ENCODE measurements at regions not wholly inside any gene's neighbourhood (a gene's known extent, or its start where the extent isn't known, plus 50 kb on each side); places are given as distances from the start of the nearest gene placed in this dataset.

GRCh38 chr20:59103573-59103972 lies 60.0 kb upstream of the ZNF831 start (continued):
- no peak for TF ChIP-seq EZH2 (IDR thresholded peaks at IDR 0.05; ENCODE audit: low read depth, unreplicated experiment)
- TF ChIP-seq ZNF331 (CRISPR knock-in tag; IDR thresholded peaks at IDR 0.05; ENCODE audit: low read depth): no peak
- TF ChIP-seq CREB1 (CRISPR knock-in tag; IDR thresholded peaks at IDR 0.05; ENCODE audit: low read depth): no peak
- no peak for TF ChIP-seq CTCF (conservative IDR thresholded peaks at IDR 0.05; ENCODE audit: low read depth in 2 of 2)

DNA sequence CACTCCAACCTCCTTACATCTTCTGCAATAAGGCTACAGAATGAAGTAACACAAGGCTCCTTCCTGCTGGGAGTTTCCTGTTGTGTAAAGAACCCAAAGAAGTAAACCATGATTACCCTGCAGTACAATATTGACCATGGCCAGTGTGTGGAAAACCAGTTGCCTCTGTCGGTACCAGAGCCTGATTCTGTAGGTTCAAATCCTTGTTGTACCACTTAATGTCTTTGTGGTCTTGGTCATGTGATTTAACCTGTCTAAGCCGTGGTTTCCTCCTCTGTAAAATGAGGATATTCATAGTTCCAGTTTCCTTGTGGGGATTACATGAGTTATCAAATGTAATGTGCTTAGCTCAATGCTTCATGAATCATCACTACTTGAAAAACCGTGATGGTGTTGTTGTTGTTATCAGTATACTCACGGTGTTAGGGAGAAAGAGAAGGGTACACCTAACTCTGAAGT lies 60.3 kb upstream of the PRELID3B start:
- H3K27ac Mint-ChIP-seq: no peak overlapping the region
- H3F3A ChIP-seq (replicated peaks; ENCODE audit: low read depth): no peaks in the 10 kb centered on the region
- no peaks in the 10 kb centered on the region for H4K20me1 ChIP-seq (replicated peaks; ENCODE audit: insufficient read depth)
- H3K27me3 Mint-ChIP-seq (ENCODE audit: insufficient read depth, low read depth, poor library complexity): peaks cover 4% of the 10 kb centered on the region
- no peak overlapping the region for H3K4me3 ChIP-seq
- peaks cover 11% of the 10 kb centered on the region for H3K4me1 Mint-ChIP-seq
- H3K36me3 Mint-ChIP-seq (ENCODE audit: low read depth): no peaks in the 10 kb centered on the region
- H3K4me2 ChIP-seq: no peak overlapping the region
- peaks cover 3% of the 10 kb centered on the region; the same call in 1 of the 2 replicates for H3K9me2 ChIP-seq (ENCODE audit: insufficient read depth)
- no peaks in the 10 kb centered on the region for H3K27me3 ChIP-seq (ENCODE audit: insufficient read depth)
- no peaks in the 10 kb centered on the region for H3K79me2 ChIP-seq (replicated peaks; ENCODE audit: insufficient read depth)
- no peaks in the 10 kb centered on the region for H3K9me3 Mint-ChIP-seq
- no peak overlapping the region for H2AFZ ChIP-seq
- ATAC-seq (no peak), DNase-seq (ENCODE audit: low spot score) (no peak)
- no peak overlapping the region for H3K4me3 Mint-ChIP-seq
- no peaks in the 10 kb centered on the region for H3K36me3 ChIP-seq (ENCODE audit: insufficient read depth)
- H3K4me1 ChIP-seq (ENCODE audit: insufficient read depth): no peaks in the 10 kb centered on the region
- no peak overlapping the region for H3K27ac ChIP-seq (ENCODE audit: low read depth)
- TF ChIP-seq EZH2phosphoT487 (IDR thresholded peaks at IDR 0.05; ENCODE audit: unreplicated experiment): no peak
- TF ChIP-seq, protein P1, sequence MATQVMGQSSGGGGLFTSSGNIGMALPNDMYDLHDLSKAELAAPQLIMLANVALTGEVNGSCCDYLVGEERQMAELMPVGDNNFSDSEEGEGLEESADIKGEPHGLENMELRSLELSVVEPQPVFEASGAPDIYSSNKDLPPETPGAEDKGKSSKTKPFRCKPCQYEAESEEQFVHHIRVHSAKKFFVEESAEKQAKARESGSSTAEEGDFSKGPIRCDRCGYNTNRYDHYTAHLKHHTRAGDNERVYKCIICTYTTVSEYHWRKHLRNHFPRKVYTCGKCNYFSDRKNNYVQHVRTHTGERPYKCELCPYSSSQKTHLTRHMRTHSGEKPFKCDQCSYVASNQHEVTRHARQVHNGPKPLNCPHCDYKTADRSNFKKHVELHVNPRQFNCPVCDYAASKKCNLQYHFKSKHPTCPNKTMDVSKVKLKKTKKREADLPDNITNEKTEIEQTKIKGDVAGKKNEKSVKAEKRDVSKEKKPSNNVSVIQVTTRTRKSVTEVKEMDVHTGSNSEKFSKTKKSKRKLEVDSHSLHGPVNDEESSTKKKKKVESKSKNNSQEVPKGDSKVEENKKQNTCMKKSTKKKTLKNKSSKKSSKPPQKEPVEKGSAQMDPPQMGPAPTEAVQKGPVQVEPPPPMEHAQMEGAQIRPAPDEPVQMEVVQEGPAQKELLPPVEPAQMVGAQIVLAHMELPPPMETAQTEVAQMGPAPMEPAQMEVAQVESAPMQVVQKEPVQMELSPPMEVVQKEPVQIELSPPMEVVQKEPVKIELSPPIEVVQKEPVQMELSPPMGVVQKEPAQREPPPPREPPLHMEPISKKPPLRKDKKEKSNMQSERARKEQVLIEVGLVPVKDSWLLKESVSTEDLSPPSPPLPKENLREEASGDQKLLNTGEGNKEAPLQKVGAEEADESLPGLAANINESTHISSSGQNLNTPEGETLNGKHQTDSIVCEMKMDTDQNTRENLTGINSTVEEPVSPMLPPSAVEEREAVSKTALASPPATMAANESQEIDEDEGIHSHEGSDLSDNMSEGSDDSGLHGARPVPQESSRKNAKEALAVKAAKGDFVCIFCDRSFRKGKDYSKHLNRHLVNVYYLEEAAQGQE (IDR thresholded peaks at IDR 0.05; ENCODE audit: unreplicated experiment): no peak
- TF ChIP-seq, protein P2, sequence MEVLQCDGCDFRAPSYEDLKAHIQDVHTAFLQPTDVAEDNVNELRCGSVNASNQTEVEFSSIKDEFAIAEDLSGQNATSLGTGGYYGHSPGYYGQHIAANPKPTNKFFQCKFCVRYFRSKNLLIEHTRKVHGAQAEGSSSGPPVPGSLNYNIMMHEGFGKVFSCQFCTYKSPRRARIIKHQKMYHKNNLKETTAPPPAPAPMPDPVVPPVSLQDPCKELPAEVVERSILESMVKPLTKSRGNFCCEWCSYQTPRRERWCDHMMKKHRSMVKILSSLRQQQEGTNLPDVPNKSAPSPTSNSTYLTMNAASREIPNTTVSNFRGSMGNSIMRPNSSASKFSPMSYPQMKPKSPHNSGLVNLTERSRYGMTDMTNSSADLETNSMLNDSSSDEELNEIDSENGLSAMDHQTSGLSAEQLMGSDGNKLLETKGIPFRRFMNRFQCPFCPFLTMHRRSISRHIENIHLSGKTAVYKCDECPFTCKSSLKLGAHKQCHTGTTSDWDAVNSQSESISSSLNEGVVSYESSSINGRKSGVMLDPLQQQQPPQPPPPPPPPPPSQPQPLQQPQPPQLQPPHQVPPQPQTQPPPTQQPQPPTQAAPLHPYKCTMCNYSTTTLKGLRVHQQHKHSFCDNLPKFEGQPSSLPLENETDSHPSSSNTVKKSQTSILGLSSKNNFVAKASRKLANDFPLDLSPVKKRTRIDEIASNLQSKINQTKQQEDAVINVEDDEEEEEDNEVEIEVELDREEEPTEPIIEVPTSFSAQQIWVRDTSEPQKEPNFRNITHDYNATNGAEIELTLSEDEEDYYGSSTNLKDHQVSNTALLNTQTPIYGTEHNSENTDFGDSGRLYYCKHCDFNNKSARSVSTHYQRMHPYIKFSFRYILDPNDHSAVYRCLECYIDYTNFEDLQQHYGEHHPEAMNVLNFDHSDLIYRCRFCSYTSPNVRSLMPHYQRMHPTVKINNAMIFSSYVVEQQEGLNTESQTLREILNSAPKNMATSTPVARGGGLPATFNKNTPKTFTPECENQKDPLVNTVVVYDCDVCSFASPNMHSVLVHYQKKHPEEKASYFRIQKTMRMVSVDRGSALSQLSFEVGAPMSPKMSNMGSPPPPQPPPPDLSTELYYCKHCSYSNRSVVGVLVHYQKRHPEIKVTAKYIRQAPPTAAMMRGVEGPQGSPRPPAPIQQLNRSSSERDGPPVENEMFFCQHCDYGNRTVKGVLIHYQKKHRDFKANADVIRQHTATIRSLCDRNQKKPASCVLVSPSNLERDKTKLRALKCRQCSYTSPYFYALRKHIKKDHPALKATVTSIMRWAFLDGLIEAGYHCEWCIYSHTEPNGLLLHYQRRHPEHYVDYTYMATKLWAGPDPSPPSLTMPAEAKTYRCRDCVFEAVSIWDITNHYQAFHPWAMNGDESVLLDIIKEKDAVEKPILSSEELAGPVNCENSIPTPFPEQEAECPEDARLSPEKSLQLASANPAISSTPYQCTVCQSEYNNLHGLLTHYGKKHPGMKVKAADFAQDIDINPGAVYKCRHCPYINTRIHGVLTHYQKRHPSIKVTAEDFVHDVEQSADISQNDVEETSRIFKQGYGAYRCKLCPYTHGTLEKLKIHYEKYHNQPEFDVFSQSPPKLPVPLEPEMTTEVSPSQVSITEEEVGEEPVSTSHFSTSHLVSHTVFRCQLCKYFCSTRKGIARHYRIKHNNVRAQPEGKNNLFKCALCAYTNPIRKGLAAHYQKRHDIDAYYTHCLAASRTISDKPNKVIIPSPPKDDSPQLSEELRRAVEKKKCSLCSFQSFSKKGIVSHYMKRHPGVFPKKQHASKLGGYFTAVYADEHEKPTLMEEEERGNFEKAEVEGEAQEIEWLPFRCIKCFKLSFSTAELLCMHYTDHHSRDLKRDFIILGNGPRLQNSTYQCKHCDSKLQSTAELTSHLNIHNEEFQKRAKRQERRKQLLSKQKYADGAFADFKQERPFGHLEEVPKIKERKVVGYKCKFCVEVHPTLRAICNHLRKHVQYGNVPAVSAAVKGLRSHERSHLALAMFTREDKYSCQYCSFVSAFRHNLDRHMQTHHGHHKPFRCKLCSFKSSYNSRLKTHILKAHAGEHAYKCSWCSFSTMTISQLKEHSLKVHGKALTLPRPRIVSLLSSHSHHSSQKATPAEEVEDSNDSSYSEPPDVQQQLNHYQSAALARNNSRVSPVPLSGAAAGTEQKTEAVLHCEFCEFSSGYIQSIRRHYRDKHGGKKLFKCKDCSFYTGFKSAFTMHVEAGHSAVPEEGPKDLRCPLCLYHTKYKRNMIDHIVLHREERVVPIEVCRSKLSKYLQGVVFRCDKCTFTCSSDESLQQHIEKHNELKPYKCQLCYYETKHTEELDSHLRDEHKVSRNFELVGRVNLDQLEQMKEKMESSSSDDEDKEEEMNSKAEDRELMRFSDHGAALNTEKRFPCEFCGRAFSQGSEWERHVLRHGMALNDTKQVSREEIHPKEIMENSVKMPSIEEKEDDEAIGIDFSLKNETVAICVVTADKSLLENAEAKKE (CRISPR knock-in tag; IDR thresholded peaks at IDR 0.05): no peak
- no peak for TF ChIP-seq ETS1 (IDR thresholded peaks at IDR 0.05)
- TF ChIP-seq CTCF (conservative IDR thresholded peaks at IDR 0.05; ENCODE audit: low read depth in 2 of 2): no peak
- no peak for TF ChIP-seq ZNF331 (CRISPR knock-in tag; IDR thresholded peaks at IDR 0.05; ENCODE audit: low read depth)
- no peak for TF ChIP-seq EZH2 (IDR thresholded peaks at IDR 0.05; ENCODE audit: low read depth, unreplicated experiment)
- TF ChIP-seq STAT1 (IDR thresholded peaks at IDR 0.05; ENCODE audit: unreplicated experiment): no peak
